ENCODE measurements at regions not wholly inside any gene's neighbourhood (a gene's known extent, or its start where the extent isn't known, plus 50 kb on each side); places are given as distances from the start of the nearest gene placed in this dataset.

DNA sequence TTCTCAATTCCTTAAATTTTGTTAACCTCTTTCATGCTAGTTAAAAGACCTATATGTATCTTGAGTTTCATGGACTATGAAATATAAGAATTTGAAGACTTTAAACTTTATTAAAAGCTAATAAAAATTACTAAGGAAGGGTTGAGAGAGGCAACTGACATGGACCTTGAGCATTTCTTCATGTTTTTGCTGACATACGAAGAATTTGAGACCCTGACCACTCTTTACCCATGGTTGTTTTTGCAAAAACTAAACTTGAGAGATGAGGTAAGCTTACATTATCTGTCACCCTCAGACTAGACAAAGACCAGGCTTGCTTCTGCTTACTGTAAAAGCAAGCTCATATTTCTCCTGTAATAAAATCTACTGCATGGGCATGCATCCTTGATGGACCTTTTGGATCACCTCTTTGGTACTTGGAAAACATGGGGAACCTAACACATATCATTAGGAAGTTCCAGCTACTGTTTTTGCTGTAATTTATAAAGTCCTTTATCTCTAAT is 338.2 kb upstream of the PABPC4L start:
- Histone ChIP-seq H3K4me1 (peaks cover 0 to 25% (median 24%) of the 10 kb centered on the region in 4 donors), H3K27me3 (no peaks in the 10 kb centered on the region), H3K27ac (replicated peaks in 1 of 4) (no peak overlapping the region), H3K4me3 (no peak overlapping the region), H3K9me3 (no peaks in the 10 kb centered on the region), H3K36me3 (no peaks in the 10 kb centered on the region)
- 52% methylated on average over 1 of the region's 1 CpG for WGBS
- intact Hi-C loops (cut with DNase I) = no loop called here
- TF ChIP-seq POLR2A (IDR thresholded peaks at IDR 0.05; ENCODE audit: low read depth) = no peak
- TF ChIP-seq, protein P1, sequence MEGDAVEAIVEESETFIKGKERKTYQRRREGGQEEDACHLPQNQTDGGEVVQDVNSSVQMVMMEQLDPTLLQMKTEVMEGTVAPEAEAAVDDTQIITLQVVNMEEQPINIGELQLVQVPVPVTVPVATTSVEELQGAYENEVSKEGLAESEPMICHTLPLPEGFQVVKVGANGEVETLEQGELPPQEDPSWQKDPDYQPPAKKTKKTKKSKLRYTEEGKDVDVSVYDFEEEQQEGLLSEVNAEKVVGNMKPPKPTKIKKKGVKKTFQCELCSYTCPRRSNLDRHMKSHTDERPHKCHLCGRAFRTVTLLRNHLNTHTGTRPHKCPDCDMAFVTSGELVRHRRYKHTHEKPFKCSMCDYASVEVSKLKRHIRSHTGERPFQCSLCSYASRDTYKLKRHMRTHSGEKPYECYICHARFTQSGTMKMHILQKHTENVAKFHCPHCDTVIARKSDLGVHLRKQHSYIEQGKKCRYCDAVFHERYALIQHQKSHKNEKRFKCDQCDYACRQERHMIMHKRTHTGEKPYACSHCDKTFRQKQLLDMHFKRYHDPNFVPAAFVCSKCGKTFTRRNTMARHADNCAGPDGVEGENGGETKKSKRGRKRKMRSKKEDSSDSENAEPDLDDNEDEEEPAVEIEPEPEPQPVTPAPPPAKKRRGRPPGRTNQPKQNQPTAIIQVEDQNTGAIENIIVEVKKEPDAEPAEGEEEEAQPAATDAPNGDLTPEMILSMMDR (IDR thresholded peaks at IDR 0.05) = no peak
- TF ChIP-seq EP300 (IDR thresholded peaks at IDR 0.05) = no peak
- TF ChIP-seq POLR2AphosphoS5 (IDR thresholded peaks at IDR 0.05) = no peak
- DNase-seq (ENCODE audit: extremely low spot score) = no peak

DNA sequence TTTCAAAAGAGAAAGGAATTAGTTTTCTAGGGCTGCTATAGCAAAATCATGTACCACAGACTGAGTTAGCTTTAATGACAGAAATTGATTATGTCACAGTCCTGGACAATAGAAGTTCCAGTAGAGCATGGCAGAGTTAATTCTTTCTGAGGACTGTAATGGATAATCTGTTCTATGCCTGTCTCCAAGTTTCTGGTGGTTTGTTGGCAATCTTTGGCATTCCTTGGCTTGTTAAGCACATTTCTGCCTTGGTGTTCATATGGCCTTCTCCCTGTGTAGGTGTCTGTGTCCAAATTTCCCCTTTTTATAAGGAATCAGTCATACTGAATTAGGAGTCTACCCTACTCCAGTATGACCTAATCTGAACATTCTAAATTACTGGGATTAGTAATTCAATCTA is 336.1 kb upstream of the PABPC4L start:
- Histone ChIP-seq H3K4me3 (no peak overlapping the region), H3K36me3 (no peaks in the 10 kb centered on the region), H3K27ac (replicated peaks in 1 of 4) (no peak overlapping the region), H3K9me3 (no peaks in the 10 kb centered on the region), H3K4me1 (peaks cover 0 to 16% (median 12%) of the 10 kb centered on the region in 4 donors), H3K27me3 (no peaks in the 10 kb centered on the region)
- no peak for DNase-seq (ENCODE audit: extremely low spot score)
- intact Hi-C loops (cut with DNase I) = no loop called here
- TF ChIP-seq EP300 (IDR thresholded peaks at IDR 0.05) (no peak), POLR2AphosphoS5 (IDR thresholded peaks at IDR 0.05) (no peak)
- TF ChIP-seq, protein P1 (IDR thresholded peaks at IDR 0.05) = no peak

DNA sequence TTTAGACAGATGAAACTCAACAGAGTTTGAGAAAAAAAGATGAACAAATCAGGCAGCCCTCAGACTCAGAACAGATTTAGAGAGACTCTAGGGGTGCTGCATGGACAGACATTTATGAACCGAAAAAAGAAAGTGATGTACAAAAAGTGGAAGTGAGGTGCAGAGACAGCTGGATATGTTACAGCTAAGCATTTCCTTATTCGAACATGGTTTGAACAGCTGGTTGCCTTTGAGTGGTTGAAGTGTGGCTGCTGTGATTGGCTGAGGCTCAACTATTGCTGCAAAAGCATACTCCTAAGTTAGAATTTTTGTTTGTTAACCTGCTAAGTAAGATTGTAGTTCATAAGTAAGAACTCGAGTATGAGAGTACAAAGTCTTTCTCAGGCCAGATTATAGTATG is 331.5 kb upstream of the PABPC4L start:
- no peak overlapping the region for H3K27ac ChIP-seq (replicated peaks in 1 of 4)
- TF ChIP-seq POLR2A (IDR thresholded peaks at IDR 0.05; ENCODE audit: low read depth) (no peak), POLR2AphosphoS5 (IDR thresholded peaks at IDR 0.05) (no peak), EP300 (IDR thresholded peaks at IDR 0.05) (no peak)
- TF ChIP-seq, protein P1 (IDR thresholded peaks at IDR 0.05) = no peak
- WGBS = 54% methylated on average over 3 of the region's 3 CpGs
- no peaks in the 10 kb centered on the region for H3K36me3 ChIP-seq
- no peaks in the 10 kb centered on the region for H3K4me1 ChIP-seq
- no peak overlapping the region for H3K4me3 ChIP-seq
- no peaks in the 10 kb centered on the region for H3K9me3 ChIP-seq
- intact Hi-C loops (cut with DNase I) = no loop called here
- no peaks in the 10 kb centered on the region for H3K27me3 ChIP-seq
- no peak for DNase-seq (ENCODE audit: extremely low spot score)

DNA sequence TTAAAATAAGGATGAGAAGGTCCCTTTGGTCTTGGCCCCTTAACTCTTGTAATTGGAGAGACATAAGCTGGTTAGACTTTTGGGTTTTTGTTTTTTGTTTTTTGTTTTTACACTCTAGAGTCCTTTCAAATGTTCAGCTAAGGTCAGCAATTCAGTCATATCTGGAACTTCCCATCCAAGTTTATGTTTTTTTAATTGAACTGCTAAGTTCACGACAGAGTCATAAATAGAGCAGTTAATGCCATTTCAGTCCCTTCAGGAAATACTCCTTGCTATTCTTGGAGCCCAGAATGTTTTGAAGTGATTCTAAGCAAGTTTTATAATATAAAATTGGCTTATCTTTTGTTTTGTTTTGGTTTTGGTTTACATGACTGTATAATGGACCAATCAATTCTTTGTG is 329.4 kb upstream of the PABPC4L start:
- no peak for DNase-seq (ENCODE audit: extremely low spot score)

More for the DNA sequence above, 329.4 kb upstream of the PABPC4L start:
- Histone ChIP-seq H3K36me3 (no peaks in the 10 kb centered on the region), H3K4me3 (no peak overlapping the region), H3K9me3 (no peaks in the 10 kb centered on the region), H3K27ac (replicated peaks in 1 of 4) (no peak overlapping the region), H3K4me1 (no peaks in the 10 kb centered on the region), H3K27me3 (no peaks in the 10 kb centered on the region)
- intact Hi-C loops (cut with DNase I) = no loop called here
- TF ChIP-seq POLR2A (IDR thresholded peaks at IDR 0.05; ENCODE audit: low read depth) (no peak), EP300 (IDR thresholded peaks at IDR 0.05) (no peak), POLR2AphosphoS5 (IDR thresholded peaks at IDR 0.05) (no peak)
- TF ChIP-seq, protein P1 (IDR thresholded peaks at IDR 0.05) = no peak
- 75% methylated on average over 1 of the region's 1 CpG for WGBS
